ENCODE measurements at regions not wholly inside any gene's neighbourhood (a gene's known extent, or its start where the extent isn't known, plus 50 kb on each side); places are given as distances from the start of the nearest gene placed in this dataset.
"Not testable (repeated sequence)": the region's sequence is repeated elsewhere in the genome, so short reads cannot be mapped to it uniquely, and the experiment has no call there.

DNA sequence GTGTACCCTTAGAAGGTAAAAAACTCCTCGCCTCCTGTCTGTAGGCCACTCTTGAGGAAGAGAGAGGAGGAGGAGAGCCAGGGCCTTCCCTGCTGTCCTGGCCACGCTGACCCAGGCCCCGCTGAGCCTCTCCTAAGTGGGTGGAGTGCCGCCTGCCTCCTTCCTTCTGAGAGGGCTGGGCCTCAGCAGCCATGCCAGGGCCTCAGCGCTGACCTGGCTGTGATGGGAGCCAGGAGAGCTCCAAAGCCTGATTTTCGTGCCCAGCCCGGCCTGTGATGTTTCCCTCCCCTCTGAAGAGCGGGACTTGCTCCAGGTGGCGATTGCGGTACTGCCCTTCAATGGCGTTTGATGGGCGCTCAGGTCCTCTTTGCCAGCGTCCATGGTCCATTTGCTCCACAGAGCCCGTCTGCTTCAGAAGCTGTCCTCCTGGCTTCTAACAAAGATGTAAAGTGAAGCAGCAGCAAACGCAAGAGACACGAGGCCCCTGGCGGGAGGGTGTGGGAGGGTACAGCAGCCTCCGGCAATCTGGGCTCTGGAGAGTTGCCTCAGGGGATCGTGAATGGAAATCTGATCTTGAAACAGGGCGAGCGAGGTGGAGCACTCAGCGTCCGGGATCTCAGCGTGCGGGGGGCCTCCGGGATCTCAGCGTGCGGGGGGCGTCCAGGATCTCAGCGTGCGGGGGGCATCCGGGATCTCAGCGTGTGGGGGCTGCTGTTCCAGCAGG is 93.5 kb downstream of the NPIPB11 start:
- Mint-ChIP-seq H3K27me3 (ENCODE audit: low read depth) (no peaks in the 10 kb centered on the region), H3K4me3 (no peak overlapping the region), H3K4me1 (ENCODE audit: low read depth) (no peaks in the 10 kb centered on the region), H3K27ac (no peak overlapping the region), H3K9me3 (no peaks in the 10 kb centered on the region), H3K36me3 (ENCODE audit: low read depth) (no peaks in the 10 kb centered on the region)
- intact Hi-C loops (cut with micrococcal nuclease), result no loop called here
- CTCF ChIA-PET, result interaction anchor here (0.6 kb wide), 1 partner anchor 554 kb away, joined by 3 read pairs; no protein-coding TSS in a partner anchor
- DNase-seq, result no peak

DNA sequence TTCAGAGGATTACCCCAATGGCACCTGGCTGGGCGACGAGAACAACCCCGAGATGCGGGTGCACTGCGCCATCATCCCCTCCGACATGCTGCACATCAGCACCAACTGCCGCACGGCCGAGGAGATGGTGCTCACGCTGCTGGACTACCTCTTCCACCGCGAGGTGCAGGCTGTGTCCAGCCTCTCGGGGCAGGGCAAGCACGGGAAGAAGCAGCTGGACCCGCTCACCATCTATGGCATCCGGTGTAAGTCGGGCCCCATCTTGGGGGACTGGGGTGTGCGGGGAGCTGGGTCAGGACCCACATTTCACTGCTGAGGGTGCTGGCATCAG is 94.2 kb downstream of the NPIPB11 start:
- intact Hi-C loops (cut with micrococcal nuclease); H3K27me3 Mint-ChIP-seq (ENCODE audit: low read depth); DNase-seq; H3K36me3 Mint-ChIP-seq (ENCODE audit: low read depth); H3K9me3 Mint-ChIP-seq; H3K27ac Mint-ChIP-seq; CTCF ChIA-PET; H3K4me1 Mint-ChIP-seq (ENCODE audit: low read depth); H3K4me3 Mint-ChIP-seq: not testable (repeated sequence)

DNA sequence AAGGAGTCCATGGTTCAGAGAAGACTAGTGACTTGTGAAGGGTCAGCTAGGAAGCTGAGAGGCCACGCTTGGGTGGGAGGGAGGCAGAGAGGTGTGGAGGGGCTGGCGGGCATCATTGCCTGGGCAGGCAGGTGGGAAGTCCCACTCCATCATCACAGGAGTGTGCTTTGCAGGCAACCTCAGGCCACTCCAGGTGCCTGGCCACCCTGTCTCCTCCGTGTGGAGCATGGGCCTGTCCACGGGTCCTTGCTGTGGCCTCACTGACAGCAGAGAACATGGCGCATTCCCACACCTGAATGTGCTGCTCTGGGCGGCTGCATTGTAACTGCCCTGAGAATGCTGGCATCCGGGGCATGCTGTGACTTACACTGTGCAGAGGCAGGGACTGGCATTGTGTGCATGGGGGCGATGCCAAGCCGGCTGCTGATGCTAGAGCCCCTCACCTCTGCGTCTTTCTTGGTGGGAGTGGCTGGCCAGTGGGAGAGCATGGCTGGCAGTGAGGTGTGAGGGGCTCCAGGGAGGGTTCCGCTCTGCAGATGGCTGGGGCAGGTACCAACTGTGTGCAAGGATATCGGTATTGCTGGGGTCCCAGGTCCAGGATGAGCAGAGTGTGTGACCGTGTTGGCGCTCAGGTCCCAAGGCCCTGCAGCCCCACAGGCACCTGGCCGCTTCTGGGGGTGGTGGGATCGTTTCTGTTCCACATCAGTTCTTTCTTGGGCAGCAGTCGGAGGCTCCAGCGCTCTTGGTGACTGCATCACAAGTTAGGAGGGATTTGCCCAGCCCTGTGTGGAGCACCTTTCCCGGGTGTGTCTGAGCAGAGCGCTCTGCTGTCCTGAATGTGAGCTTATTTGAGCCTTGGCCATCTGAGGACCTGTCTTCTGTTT is 94.8 kb downstream of the NPIPB11 start:
- H3K4me1 Mint-ChIP-seq (ENCODE audit: low read depth), result no peaks in the 10 kb centered on the region
- H3K27ac Mint-ChIP-seq, result no peak overlapping the region
- no peak for DNase-seq
- intact Hi-C loops (cut with micrococcal nuclease), result no loop called here
- no peaks in the 10 kb centered on the region for H3K9me3 Mint-ChIP-seq
- no peaks in the 10 kb centered on the region for H3K27me3 Mint-ChIP-seq (ENCODE audit: low read depth)
- H3K4me3 Mint-ChIP-seq, result no peak overlapping the region
- CTCF ChIA-PET, result no interaction called here
- H3K36me3 Mint-ChIP-seq (ENCODE audit: low read depth), result no peaks in the 10 kb centered on the region

DNA sequence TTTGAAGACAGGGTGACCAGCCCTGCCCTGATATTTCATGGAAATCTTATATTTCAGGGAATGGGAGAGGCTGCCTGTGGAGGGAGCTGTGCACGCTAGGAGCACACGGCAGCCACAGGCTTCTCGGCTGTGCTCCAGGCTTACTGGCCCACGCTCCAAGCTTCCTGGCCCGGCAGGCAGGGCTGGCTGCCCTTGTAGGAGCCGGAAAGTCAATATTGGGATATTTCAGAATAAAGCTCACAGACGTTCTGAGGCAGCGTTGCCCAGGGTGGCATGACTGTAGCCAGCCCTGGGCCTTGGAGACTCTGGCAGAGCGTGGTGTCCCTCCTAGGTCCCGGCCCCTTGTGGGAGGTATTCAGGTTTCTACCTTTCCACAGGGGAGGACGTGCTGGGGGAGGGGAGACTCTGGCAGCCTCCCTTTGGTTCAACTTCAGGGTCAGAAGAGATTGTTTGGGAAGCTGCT is 95.6 kb downstream of the NPIPB11 start:
- CTCF ChIA-PET, result no interaction called here
- H3K9me3 Mint-ChIP-seq, result no peaks in the 10 kb centered on the region
- intact Hi-C loops (cut with micrococcal nuclease), result no loop called here
- no peaks in the 10 kb centered on the region for H3K27me3 Mint-ChIP-seq (ENCODE audit: low read depth)
- no peak overlapping the region for H3K4me3 Mint-ChIP-seq
- H3K36me3 Mint-ChIP-seq (ENCODE audit: low read depth), result no peaks in the 10 kb centered on the region
- no peak for DNase-seq
- no peaks in the 10 kb centered on the region for H3K4me1 Mint-ChIP-seq (ENCODE audit: low read depth)
- no peak overlapping the region for H3K27ac Mint-ChIP-seq

DNA sequence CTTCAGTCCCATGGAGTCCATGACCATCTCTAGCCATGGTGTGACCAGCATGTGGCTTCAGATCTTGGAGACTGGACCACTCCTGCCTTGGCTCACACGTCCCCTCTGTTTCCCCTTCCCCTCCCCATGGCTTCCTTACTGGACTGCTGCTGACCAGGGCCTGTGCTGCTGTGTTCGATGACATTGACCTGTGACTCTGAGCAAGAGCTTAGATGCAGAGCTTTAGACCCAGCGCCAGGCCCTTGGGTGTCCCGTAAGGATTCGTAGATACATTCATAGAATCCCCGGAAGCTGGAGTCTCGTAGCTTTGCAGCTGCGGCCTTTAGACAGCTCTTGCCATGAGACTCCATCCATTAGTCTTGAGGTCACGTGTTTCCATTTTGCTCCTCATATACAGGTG is 96.3 kb downstream of the NPIPB11 start:
- CTCF ChIA-PET; H3K4me3 Mint-ChIP-seq; H3K4me1 Mint-ChIP-seq (ENCODE audit: low read depth); H3K27me3 Mint-ChIP-seq (ENCODE audit: low read depth); DNase-seq; intact Hi-C loops (cut with micrococcal nuclease); H3K9me3 Mint-ChIP-seq; H3K27ac Mint-ChIP-seq; H3K36me3 Mint-ChIP-seq (ENCODE audit: low read depth): not testable (repeated sequence)

DNA sequence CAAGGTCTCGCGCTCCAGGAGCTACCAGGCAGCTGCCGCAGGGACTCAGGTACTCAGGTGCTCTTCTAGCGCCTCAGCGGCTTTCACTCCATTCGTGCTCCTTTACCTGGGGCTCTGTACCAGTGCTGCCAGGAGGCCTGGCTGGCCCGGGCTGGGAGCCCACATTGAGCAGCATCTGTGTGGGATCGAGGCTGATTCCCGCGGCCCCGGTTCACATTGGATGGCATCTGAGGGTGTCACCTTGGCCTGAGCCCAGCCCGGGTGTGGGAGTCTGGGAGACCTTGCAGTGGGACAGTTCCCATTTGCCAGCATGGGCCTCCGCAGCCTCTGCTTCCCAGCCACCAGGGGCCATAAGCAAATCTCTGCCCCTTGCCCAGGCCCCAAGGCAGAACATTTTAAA is 96.9 kb downstream of the NPIPB11 start:
- intact Hi-C loops (cut with micrococcal nuclease); H3K4me3 Mint-ChIP-seq; H3K27me3 Mint-ChIP-seq (ENCODE audit: low read depth); H3K27ac Mint-ChIP-seq; H3K9me3 Mint-ChIP-seq; H3K36me3 Mint-ChIP-seq (ENCODE audit: low read depth); H3K4me1 Mint-ChIP-seq (ENCODE audit: low read depth); CTCF ChIA-PET; DNase-seq: not testable (repeated sequence)

DNA sequence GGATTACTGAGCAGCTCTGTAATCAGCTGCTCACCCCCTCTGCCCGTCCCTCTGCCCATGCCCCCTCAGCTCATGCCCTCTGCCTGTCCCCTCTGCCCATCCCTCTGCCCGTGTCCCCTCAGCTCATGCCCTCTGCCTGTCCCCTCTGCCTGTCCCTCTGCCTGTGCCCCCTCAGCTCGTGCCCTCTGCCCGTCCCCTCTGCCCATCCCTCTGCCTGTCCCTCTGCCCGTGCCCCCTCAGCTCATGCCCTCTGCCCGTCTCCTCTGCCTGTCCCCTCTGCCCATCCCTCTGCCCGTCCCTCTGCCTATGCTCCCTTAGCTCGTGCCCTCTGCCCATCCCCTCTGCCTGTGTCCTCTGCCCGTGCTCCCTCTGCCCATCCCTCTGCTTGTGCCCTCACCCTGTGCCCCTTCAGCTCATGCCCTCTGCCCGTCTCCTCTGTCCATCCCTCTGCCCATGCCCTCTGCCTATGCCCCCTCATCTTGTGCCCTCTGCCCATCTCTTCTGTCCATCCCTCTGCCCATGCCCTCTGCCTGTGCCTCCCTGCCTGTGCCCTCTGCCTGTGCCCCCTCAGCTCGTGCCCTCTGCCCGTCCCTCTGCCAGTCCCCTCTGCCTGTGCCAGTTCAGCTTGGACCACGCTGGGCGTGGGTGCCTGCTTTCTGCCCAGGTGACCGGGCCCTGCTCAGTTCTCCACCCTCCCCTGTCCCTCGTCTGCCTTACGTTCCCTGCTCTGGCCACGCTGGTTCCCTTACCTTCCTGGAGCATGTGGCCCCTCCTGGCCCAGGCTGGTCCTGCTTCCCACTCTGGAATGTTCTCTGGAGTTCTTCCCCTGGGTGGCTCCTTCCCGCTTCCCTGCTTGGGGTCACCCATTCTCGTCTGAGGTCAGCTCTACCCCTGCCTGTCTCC is 97.6 kb downstream of the NPIPB11 start:
- intact Hi-C loops (cut with micrococcal nuclease), result no loop called here
- no peaks in the 10 kb centered on the region for H3K36me3 Mint-ChIP-seq (ENCODE audit: low read depth)
- H3K27me3 Mint-ChIP-seq (ENCODE audit: low read depth), result no peaks in the 10 kb centered on the region
- no peak overlapping the region for H3K4me3 Mint-ChIP-seq
- no peak overlapping the region for H3K27ac Mint-ChIP-seq
- H3K4me1 Mint-ChIP-seq (ENCODE audit: low read depth), result no peaks in the 10 kb centered on the region
- H3K9me3 Mint-ChIP-seq, result no peaks in the 10 kb centered on the region
- CTCF ChIA-PET, result no interaction called here
- no peak for DNase-seq

DNA sequence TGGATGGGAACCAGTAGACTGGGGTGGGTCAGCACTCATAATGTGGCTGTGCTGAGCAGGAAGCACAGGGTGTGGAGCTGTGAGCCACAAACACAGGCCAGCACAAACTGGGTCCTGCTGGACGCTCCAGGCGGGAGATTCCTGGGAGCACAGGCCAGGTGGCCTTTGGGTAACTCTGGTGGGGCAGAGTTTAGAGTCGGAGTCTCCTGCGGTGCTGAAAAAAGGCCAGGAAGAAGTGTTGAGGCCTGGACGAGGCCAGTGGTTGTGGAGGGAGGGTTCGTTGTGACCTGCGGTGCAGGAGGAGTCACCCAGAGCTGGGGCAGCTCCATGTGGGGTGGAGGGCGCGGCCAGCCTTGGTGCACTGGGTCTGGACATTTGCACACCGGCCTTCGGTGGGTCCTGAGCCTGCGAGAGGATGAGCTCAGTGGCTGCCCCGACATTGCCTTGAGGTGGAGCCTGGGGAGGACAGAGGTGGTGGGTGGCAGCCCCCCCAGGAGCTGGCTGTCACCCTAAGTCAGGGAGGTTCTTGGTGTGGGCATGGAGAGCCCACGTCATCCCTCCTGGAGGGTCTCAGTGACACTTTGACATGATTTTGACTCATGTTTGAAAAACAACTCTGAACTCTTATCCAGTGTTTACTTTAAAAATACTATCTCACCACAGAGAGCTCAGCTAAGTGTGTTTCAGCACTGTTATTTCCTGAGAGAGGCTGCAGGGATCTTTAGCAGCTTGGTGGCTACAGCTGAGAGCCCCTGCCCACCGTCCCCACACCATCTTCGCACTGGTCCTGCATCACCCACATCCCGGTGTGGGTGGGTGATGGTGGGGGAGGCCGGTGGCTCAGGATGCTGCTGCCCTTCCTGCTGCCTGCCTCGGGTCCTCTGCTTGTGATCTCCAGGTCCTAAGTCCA is 98.7 kb downstream of the NPIPB11 start:
- CTCF ChIA-PET, result no interaction called here
- no peak for DNase-seq
- no peak overlapping the region for H3K27ac Mint-ChIP-seq
- H3K36me3 Mint-ChIP-seq (ENCODE audit: low read depth), result no peaks in the 10 kb centered on the region
- H3K4me1 Mint-ChIP-seq (ENCODE audit: low read depth), result no peaks in the 10 kb centered on the region
- intact Hi-C loops (cut with micrococcal nuclease), result no loop called here
- H3K9me3 Mint-ChIP-seq, result no peaks in the 10 kb centered on the region
- no peak overlapping the region for H3K4me3 Mint-ChIP-seq
- no peaks in the 10 kb centered on the region for H3K27me3 Mint-ChIP-seq (ENCODE audit: low read depth)

DNA sequence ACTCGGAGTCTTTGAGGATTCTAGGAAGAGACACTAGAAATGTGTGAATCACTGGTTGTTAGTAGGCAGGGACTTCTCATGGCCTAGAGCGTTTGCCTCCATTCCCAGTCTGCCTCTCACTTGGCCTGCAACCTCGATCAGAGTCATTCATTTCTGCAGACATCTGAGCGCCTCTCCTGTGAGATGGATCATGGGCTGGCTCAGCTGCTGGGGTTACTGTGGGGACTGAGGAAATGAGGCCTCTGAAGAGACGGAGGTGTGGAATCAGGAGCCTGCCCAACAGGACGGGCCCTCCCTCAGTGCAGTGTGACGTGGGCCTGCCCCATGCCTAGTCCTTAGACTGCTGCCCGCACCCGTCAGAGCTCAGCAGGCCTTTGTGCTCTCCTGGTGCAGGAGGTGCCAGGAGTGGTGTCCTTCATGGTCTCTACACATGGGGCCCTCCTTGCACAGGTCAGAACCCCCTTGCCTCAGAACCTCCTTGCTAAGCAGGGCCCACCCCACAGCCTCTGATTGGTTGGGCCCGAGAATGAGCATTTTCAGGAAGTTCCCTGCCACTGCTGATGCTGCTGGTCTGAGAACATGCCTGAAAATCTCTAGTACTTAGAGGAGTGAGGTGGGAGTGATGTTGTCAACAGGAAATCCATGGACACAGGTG is 99.4 kb downstream of the NPIPB11 start:
- Mint-ChIP-seq H3K27ac (no peak overlapping the region), H3K27me3 (ENCODE audit: low read depth) (no peaks in the 10 kb centered on the region), H3K4me3 (no peak overlapping the region), H3K9me3 (no peaks in the 10 kb centered on the region), H3K4me1 (ENCODE audit: low read depth) (no peaks in the 10 kb centered on the region), H3K36me3 (ENCODE audit: low read depth) (no peaks in the 10 kb centered on the region)
- no peak for DNase-seq
- intact Hi-C loops (cut with micrococcal nuclease), result no loop called here
- CTCF ChIA-PET, result no interaction called here

DNA sequence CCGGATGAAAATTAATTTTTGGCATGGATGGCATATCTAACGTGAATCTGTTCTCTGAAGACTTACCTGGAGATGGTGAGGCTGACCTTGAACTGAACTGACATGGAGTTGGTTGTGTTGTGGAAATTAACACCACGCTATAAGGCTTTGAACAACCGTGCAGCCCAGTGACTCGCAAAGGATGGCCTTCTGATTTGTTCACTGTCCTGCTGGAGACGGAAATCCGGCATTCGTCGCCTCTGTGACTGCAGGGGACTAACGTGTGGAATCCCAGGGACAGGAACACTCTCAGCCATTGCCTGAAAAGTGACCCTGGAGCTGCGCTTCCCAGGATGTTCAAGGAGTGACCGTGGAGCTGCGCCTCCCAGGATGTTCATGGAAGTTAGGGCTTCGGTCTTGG is 100.3 kb downstream of the NPIPB11 start:
- H3K4me3 Mint-ChIP-seq, result no peak overlapping the region
- no peak for DNase-seq
- no peaks in the 10 kb centered on the region for H3K9me3 Mint-ChIP-seq
- CTCF ChIA-PET, result no interaction called here
- H3K4me1 Mint-ChIP-seq (ENCODE audit: low read depth), result no peaks in the 10 kb centered on the region
- no peak overlapping the region for H3K27ac Mint-ChIP-seq
- intact Hi-C loops (cut with micrococcal nuclease), result no loop called here
- no peaks in the 10 kb centered on the region for H3K36me3 Mint-ChIP-seq (ENCODE audit: low read depth)
- no peaks in the 10 kb centered on the region for H3K27me3 Mint-ChIP-seq (ENCODE audit: low read depth)

DNA sequence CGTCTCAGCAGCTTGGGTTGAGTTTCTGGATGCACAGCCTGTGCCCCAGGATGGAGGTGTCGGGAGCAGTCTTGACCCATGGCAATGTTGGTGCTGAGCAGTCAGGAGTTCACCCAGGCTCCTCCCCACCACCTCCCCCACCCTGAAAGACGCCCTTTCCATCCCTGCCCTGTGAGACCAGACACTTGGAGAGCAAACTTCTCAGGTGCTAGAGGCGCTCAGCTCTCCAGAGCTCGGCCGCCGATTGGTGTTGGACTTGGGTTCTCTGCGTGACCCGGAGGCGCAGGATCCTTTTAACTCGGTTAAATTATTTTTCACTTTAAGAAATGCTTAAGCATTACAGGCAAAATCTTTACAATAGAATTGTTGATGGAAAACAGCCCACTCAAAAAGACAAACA is 101.5 kb downstream of the NPIPB11 start:
- intact Hi-C loops (cut with micrococcal nuclease); H3K36me3 Mint-ChIP-seq (ENCODE audit: low read depth); H3K4me1 Mint-ChIP-seq (ENCODE audit: low read depth); H3K9me3 Mint-ChIP-seq; H3K27ac Mint-ChIP-seq; DNase-seq; CTCF ChIA-PET; H3K27me3 Mint-ChIP-seq (ENCODE audit: low read depth); H3K4me3 Mint-ChIP-seq: not testable (repeated sequence)
